GM23338 (cell line): ENCODE measurements at regions not wholly inside any gene's neighbourhood (a gene's known extent, or its start where the extent isn't known, plus 50 kb on each side); places are given as distances from the start of the nearest gene placed in this dataset.

Experiments used
- ATAC-seq: fragments of 200-7000 bp; cut with Tn5 transposase; 3 replicates; pipeline ENCODE4 v1.9.1; 2020
- DNase-seq: peaks from one replicate; pipeline ENCODE4 v3.0.0-alpha.2; 2015; ENCODE audit warnings: low spot score
- H2AFZ ChIP-seq: fragments of 200-600 bp; sonication (generic); 2 replicates; pipeline ENCODE4 v1.8.0; 2016; ENCODE audit warnings: antibody characterized with exemption, mild to moderate bottlenecking, moderate library complexity
- H3F3A ChIP-seq: fragments of 200-600 bp; sonication (generic); replicated peaks from 2 replicates; pipeline ENCODE4 v1.8.0; 2017; ENCODE audit warnings: antibody characterized with exemption, mixed run types, low read depth
- H3K27ac ChIP-seq: fragments of 200-600 bp; sonication (generic); 2 replicates; pipeline ENCODE4 v1.6.1; 2016; ENCODE audit warnings: low read depth
- H3K27me3 ChIP-seq: fragments of 200-600 bp; sonication (generic); 2 replicates; pipeline ENCODE4 v1.8.0; 2016; ENCODE audit warnings: mild to moderate bottlenecking, mixed run types, moderate library complexity; ENCODE audit not compliant: insufficient read depth
- H3K36me3 ChIP-seq: fragments of 200-600 bp; sonication (generic); 2 replicates; pipeline ENCODE4 v1.8.0; 2016; ENCODE audit warnings: mild to moderate bottlenecking; ENCODE audit not compliant: insufficient read depth
- H3K4me1 ChIP-seq: fragments of 200-600 bp; sonication (generic); 2 replicates; pipeline ENCODE4 v1.8.0; 2016; ENCODE audit warnings: mild to moderate bottlenecking, moderate library complexity; ENCODE audit not compliant: insufficient read depth
- H3K4me2 ChIP-seq: fragments of 200-600 bp; sonication (generic); 2 replicates; pipeline ENCODE4 v1.7.1; 2017; ENCODE audit warnings: mixed run types
- H3K4me3 ChIP-seq: fragments of 200-600 bp; sonication (generic); 2 replicates; pipeline ENCODE4 v1.6.1; 2016; ENCODE audit warnings: mixed run types
- H3K79me2 ChIP-seq: fragments of 200-600 bp; sonication (generic); replicated peaks from 2 replicates; pipeline ENCODE4 v1.8.0; 2017; ENCODE audit warnings: mild to moderate bottlenecking; ENCODE audit not compliant: insufficient read depth
- H3K9me2 ChIP-seq: fragments of 200-600 bp; sonication (generic); 2 replicates; pipeline ENCODE4 v1.8.0; 2017; ENCODE audit not compliant: insufficient read depth
- H4K20me1 ChIP-seq: fragments of 200-600 bp; sonication (generic); replicated peaks from 2 replicates; pipeline ENCODE4 v1.8.0; 2017; ENCODE audit warnings: mild to moderate bottlenecking; ENCODE audit not compliant: insufficient read depth
- H3K27ac Mint-ChIP-seq: 2 replicates; pipeline ENCODE4 v1.8.0; 2020; ENCODE audit warnings: inconsistent platforms, mild to moderate bottlenecking, moderate library complexity, mixed read lengths
- H3K27me3 Mint-ChIP-seq: 3 replicates; pipeline ENCODE4 v1.8.0; 2022; ENCODE audit warnings: low read depth, mild to moderate bottlenecking, moderate library complexity, mixed read lengths, inconsistent platforms; ENCODE audit not compliant: insufficient read depth, poor library complexity
- H3K36me3 Mint-ChIP-seq: 3 replicates; pipeline ENCODE4 v1.8.0; 2021; ENCODE audit warnings: low read depth, mild to moderate bottlenecking, inconsistent platforms, moderate library complexity, mixed read lengths
- H3K4me1 Mint-ChIP-seq: 3 replicates; pipeline ENCODE4 v1.8.0; 2020; ENCODE audit warnings: mild to moderate bottlenecking, inconsistent platforms, mixed read lengths
- H3K4me3 Mint-ChIP-seq: 3 replicates; pipeline ENCODE4 v1.8.0; 2021; ENCODE audit warnings: moderate library complexity, mild to moderate bottlenecking, inconsistent platforms, mixed read lengths
- H3K9me3 Mint-ChIP-seq: 3 replicates; pipeline ENCODE4 v1.8.0; 2020; ENCODE audit warnings: moderate library complexity, mild to moderate bottlenecking, inconsistent platforms, mixed read lengths
- CREB1 ChIP-seq: fragments of 250-450 bp; sonication (Bioruptor Pico); IDR thresholded peaks from 2 replicates; pipeline ENCODE4 v1.5.0; 2020; ENCODE audit warnings: low read depth, mild to moderate bottlenecking, moderate library complexity
- CTCF ChIP-seq, 2 experiments: fragments of 200-600 bp in 1 of 2; sonication (generic) in 1 of 2; conservative IDR thresholded peaks; 2 replicates each; pipeline versions ENCODE4 v1.5.1 to v1.6.1; 2016 to 2017; ENCODE audit warnings: antibody characterized with exemption in 2 of 2, low read depth in 2 of 2, mild to moderate bottlenecking in 2 of 2, moderate library complexity in 1 of 2
- ETS1 ChIP-seq: IDR thresholded peaks from 2 replicates; pipeline ENCODE4 v1.6.1; 2016; ENCODE audit warnings: antibody characterized with exemption
- EZH2phosphoT487 ChIP-seq: fragments of 200-600 bp; sonication (generic); IDR thresholded peaks from one replicate; pipeline ENCODE4 v1.8.1; 2018; ENCODE audit warnings: antibody characterized with exemption; ENCODE audit not compliant: unreplicated experiment
- JUNB ChIP-seq: IDR thresholded peaks from one replicate; pipeline ENCODE4 v1.6.1; 2016; ENCODE audit warnings: antibody characterized with exemption; ENCODE audit not compliant: unreplicated experiment
- NANOG ChIP-seq: IDR thresholded peaks from 2 replicates; pipeline ENCODE4 v1.6.1; 2016; ENCODE audit warnings: antibody characterized with exemption, borderline replicate concordance
- POLR2AphosphoS5 ChIP-seq: IDR thresholded peaks from 2 replicates; pipeline ENCODE4 v1.6.1; 2016; ENCODE audit warnings: antibody characterized with exemption, low read depth
- REST ChIP-seq: IDR thresholded peaks from one replicate; pipeline ENCODE4 v1.6.1; 2018; ENCODE audit warnings: antibody characterized with exemption; ENCODE audit not compliant: unreplicated experiment
- STAT1 ChIP-seq: IDR thresholded peaks from one replicate; pipeline ENCODE4 v1.6.1; 2016; ENCODE audit warnings: antibody characterized with exemption; ENCODE audit not compliant: unreplicated experiment
- ZNF462 ChIP-seq: fragments of 250-450 bp; sonication (Bioruptor Pico); IDR thresholded peaks from 2 replicates; pipeline ENCODE4 v1.5.0; 2020; ENCODE audit warnings: mild to moderate bottlenecking, moderate library complexity

- TF ChIP-seq ZNF462 (CRISPR knock-in tag) (no peak), CREB1 (CRISPR knock-in tag) (no peak), NANOG (no peak), CTCF (conservative IDR thresholded peaks at IDR 0.05; ENCODE audit: low read depth in 2 of 2) (no peak), POLR2AphosphoS5 (no peak)
Measured at GRCh38 chr3:67723863-67724262, 69.5 kb upstream of the SUCLG2 start (continued).

- H4K20me1 ChIP-seq = no peaks in the 10 kb centered on the region
- Mint-ChIP-seq H3K4me1 (peaks cover 17% of the 10 kb centered on the region), H3K9me3 (no peaks in the 10 kb centered on the region; the same call in 2 of the 3 replicates), H3K36me3 (0 out of 3 replicates have a peak, but pooled peaks cover 5% of the 10 kb centered on the region), H3K4me3 (no peak overlapping the region), H3K27ac (no peak overlapping the region), H3K27me3 (peaks cover 2% of the 10 kb centered on the region)
- H3K4me2 ChIP-seq = no peak overlapping the region
- no peaks in the 10 kb centered on the region for H3K36me3 ChIP-seq
- no peaks in the 10 kb centered on the region for H3F3A ChIP-seq
- H3K79me2 ChIP-seq = no peaks in the 10 kb centered on the region
- no peaks in the 10 kb centered on the region for H3K27me3 ChIP-seq
- no peak overlapping the region for H2AFZ ChIP-seq
- ATAC-seq = no peak
- H3K9me2 ChIP-seq = 0 out of 2 replicates have a peak, but pooled peaks cover 3% of the 10 kb centered on the region
- peaks cover 2% of the 10 kb centered on the region for H3K4me1 ChIP-seq
- no peak overlapping the region for H3K27ac ChIP-seq
- no peak overlapping the region for H3K4me3 ChIP-seq
- no peak for DNase-seq
- no peak for TF ChIP-seq STAT1
- no peak for TF ChIP-seq CREB1 (CRISPR knock-in tag)
- TF ChIP-seq JUNB = no peak
- no peak for TF ChIP-seq EZH2phosphoT487
- no peak for TF ChIP-seq CTCF (conservative IDR thresholded peaks at IDR 0.05; ENCODE audit: low read depth in 2 of 2)
- TF ChIP-seq ETS1 = no peak
- TF ChIP-seq REST = no peak
Measured at GRCh38 chr3:67719333-67719732, 64.9 kb upstream of the SUCLG2 start.
